Suprapubic skin (tissue), 4 donors: ENCODE measurements at regions not wholly inside any gene's neighbourhood (a gene's known extent, or its start where the extent isn't known, plus 50 kb on each side); places are given as distances from the start of the nearest gene placed in this dataset.
"Not testable (repeated sequence)": the region's sequence is repeated elsewhere in the genome, so short reads cannot be mapped to it uniquely, and the experiment has no call there.

Experiments used
- DNase-seq, 2 donors: peaks; one replicate each; pipeline ENCODE4 v3.0.0-alpha.2; 2019; ENCODE audit warnings: low spot score in 2 of 2
- H3K27ac ChIP-seq: fragments of 200-600 bp; sonication (generic); one replicate; pipeline ENCODE4 v1.5.1; 2019
- H3K27me3 ChIP-seq: fragments of 200-600 bp; sonication (generic); one replicate; pipeline ENCODE4 v1.5.1; 2019
- H3K36me3 ChIP-seq: fragments of 200-600 bp; sonication (generic); one replicate; pipeline ENCODE4 v1.5.1; 2019
- H3K4me1 ChIP-seq: fragments of 200-600 bp; sonication (generic); one replicate; pipeline ENCODE4 v1.5.1; 2019
- H3K4me3 ChIP-seq: fragments of 200-600 bp; sonication (generic); one replicate; pipeline ENCODE4 v1.5.1; 2019; ENCODE audit warnings: mild to moderate bottlenecking
- H3K9me3 ChIP-seq: fragments of 200-600 bp; sonication (generic); one replicate; pipeline ENCODE4 v1.5.1; 2019
- EP300 ChIP-seq: sonication (generic); formaldehyde crosslinking; IDR thresholded peaks from one replicate; pipeline ENCODE4 v1.6.1; 2017; ENCODE audit warnings: antibody characterized with exemption
- POLR2A ChIP-seq, 2 donors: fragments of 450-650 bp; IDR thresholded peaks; one replicate each; pipeline ENCODE4 v1.6.1; 2017; ENCODE audit warnings: antibody characterized with exemption in 2 of 2, mild to moderate bottlenecking in 2 of 2, moderate library complexity in 2 of 2
- POLR2AphosphoS5 ChIP-seq, 3 donors: sonication (generic); formaldehyde crosslinking; IDR thresholded peaks; one replicate each; pipeline ENCODE4 v1.6.1; 2017; ENCODE audit warnings: antibody characterized with exemption in 3 of 3
- WGBS: methylation state at CpG from one replicate; pipeline ENCODE4 v1.1.5; 2018; 5-methylcytosine and 5-hydroxymethylcytosine counted together
- TF ChIP-seq, protein P1 (sequence below), 2 donors: fragments of 200-600 bp in 1 of 2; fragments of 450-650 bp in 1 of 2; sonication (generic) in 1 of 2; IDR thresholded peaks; one replicate each; pipeline ENCODE4 v1.5.1; 2016 to 2019; ENCODE audit warnings: antibody characterized with exemption in 2 of 2, mild to moderate bottlenecking in 1 of 2, moderate library complexity in 1 of 2

DNA sequence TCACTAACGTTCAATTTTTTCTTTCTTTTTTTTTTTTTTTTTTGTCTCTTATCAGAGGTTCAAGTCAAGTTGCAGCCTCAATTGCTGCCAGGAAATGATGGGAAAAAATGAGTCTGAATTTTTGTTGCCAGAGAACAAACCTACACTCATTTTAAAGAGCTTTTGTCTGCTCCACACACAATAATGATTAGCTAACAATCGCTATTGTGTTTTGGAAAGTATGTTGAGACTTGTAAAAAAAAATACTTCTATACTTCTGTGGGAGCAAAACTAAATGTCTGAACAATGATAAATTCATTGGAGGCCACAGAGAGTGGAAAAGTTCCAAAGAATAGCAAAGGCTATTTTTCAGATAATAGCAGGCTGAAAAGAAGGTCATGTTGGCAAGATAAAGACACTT, 176.3 kb upstream of the LMCD1 start:
- H3K4me1 ChIP-seq, result no peaks in the 10 kb centered on the region
- TF ChIP-seq EP300, result no peak
- TF ChIP-seq POLR2A (IDR thresholded peaks at IDR 0.05), result no peak
- TF ChIP-seq, protein P1, sequence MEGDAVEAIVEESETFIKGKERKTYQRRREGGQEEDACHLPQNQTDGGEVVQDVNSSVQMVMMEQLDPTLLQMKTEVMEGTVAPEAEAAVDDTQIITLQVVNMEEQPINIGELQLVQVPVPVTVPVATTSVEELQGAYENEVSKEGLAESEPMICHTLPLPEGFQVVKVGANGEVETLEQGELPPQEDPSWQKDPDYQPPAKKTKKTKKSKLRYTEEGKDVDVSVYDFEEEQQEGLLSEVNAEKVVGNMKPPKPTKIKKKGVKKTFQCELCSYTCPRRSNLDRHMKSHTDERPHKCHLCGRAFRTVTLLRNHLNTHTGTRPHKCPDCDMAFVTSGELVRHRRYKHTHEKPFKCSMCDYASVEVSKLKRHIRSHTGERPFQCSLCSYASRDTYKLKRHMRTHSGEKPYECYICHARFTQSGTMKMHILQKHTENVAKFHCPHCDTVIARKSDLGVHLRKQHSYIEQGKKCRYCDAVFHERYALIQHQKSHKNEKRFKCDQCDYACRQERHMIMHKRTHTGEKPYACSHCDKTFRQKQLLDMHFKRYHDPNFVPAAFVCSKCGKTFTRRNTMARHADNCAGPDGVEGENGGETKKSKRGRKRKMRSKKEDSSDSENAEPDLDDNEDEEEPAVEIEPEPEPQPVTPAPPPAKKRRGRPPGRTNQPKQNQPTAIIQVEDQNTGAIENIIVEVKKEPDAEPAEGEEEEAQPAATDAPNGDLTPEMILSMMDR (IDR thresholded peaks at IDR 0.05), result no peak
- no peak for TF ChIP-seq POLR2AphosphoS5 (IDR thresholded peaks at IDR 0.05)
- H3K4me3 ChIP-seq, result no peak overlapping the region
- no peaks in the 10 kb centered on the region for H3K27me3 ChIP-seq
- H3K36me3 ChIP-seq, result no peaks in the 10 kb centered on the region
- 61% methylated on average over 2 of the region's 2 CpGs for WGBS
- DNase-seq, result no peak
- H3K27ac ChIP-seq, result no peak overlapping the region
- no peaks in the 10 kb centered on the region for H3K9me3 ChIP-seq

DNA sequence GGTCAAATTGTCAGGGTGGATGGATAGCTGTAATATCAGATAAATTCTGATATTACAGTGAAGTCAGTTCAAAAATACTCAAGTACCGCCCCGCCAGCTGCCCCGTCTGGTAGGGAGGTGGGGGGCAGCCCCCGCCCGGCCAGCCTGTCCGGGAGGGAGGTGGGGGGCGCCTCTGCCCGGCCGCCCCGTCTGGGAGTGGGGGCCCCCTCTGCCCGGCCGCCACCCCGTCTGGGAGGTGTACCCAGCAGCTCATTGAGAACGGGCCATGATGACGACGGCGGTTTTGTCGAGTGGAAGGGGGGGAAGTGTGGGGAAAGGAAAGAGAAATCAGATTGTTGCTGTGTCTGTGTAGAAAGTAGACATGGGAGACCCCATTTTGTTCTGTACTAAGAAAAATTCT, 175.8 kb upstream of the LMCD1 start:
- H3K27me3 ChIP-seq, result not testable (repeated sequence)

DNA sequence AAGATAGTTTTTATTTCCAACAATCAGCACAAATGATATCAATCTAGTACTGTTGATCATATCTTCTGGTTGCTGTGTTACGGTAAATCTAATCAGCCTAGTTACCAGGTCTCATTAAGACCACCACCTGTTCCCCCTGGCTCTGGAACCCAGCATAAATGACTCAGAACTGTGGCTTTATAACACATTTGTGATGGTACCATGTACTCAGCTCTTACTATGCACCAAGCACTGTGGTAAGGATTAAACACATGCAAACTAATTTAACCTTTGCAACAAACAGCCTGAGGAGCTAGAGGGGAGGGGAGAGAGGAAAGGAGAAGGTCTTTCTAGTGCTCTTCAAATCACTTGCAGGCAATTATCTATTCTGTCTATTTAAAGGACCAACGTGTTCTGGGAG, 173.9 kb upstream of the LMCD1 start:
- Histone ChIP-seq H3K4me3 (no peak overlapping the region), H3K27ac (no peak overlapping the region), H3K27me3 (no peaks in the 10 kb centered on the region), H3K36me3 (no peaks in the 10 kb centered on the region), H3K4me1 (no peaks in the 10 kb centered on the region), H3K9me3 (no peaks in the 10 kb centered on the region)
- DNase-seq, result no peak
- 57% methylated on average over 2 of the region's 2 CpGs for WGBS
- TF ChIP-seq EP300 (no peak), POLR2AphosphoS5 (IDR thresholded peaks at IDR 0.05) (no peak), POLR2A (IDR thresholded peaks at IDR 0.05) (no peak)
- TF ChIP-seq, protein P1 (IDR thresholded peaks at IDR 0.05), result no peak

More for the DNA sequence above, 175.8 kb upstream of the LMCD1 start:
- not testable (repeated sequence) for H3K9me3 ChIP-seq, H3K4me3 ChIP-seq, H3K27ac ChIP-seq, H3K36me3 ChIP-seq, DNase-seq, H3K4me1 ChIP-seq
- WGBS, result 87% methylated on average over 14 of the region's 18 CpGs

DNA sequence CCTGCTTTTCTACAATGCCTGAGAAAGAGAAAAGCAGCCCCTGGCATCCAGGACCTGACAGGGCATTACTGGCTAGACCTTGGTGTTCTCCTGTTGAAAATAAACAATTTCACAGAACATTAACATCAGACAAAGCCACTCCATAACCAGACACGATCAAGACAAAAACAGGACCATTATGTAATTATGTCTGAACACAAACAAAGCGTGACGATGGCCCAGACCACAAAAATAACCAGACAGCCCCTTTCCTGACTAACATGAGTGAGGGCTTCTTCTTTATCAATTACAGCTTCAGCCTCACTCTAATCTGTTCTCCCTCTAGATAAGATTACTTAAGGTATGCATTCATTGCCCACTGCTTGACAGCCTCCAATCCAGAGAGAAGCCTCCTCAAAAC, 172.7 kb upstream of the LMCD1 start:
- 76% methylated on average over 3 of the region's 3 CpGs for WGBS
- Histone ChIP-seq H3K27me3 (no peaks in the 10 kb centered on the region), H3K4me1 (no peaks in the 10 kb centered on the region)

DNA sequence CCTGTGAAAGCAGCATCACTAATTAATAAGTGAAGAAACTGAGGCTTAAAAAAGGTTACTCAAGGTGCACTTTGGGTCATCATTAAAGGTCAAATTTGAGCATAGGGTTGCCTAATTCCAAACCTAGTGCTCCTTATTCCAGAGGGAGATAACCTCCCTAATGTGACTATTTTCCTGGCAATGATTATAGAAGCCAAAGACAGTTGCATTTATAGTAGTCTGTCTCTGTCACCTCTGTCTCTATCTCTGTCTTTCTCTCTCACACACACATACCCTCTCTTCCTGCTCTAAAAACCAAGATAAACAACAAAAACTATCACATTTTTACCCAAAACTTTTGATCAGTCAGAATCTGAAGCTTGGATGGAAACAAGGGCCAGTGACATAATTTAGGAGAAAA, 172.0 kb upstream of the LMCD1 start:
- no peaks in the 10 kb centered on the region for H3K36me3 ChIP-seq
- H3K4me3 ChIP-seq, result no peak overlapping the region
- H3K9me3 ChIP-seq, result no peaks in the 10 kb centered on the region
- TF ChIP-seq POLR2A (IDR thresholded peaks at IDR 0.05), result no peak
- TF ChIP-seq EP300, result no peak
- no peak overlapping the region for H3K27ac ChIP-seq
- no peaks in the 10 kb centered on the region for H3K4me1 ChIP-seq
- H3K27me3 ChIP-seq, result no peaks in the 10 kb centered on the region
- no peak for DNase-seq

More for the DNA sequence above, 172.7 kb upstream of the LMCD1 start:
- TF ChIP-seq POLR2AphosphoS5 (IDR thresholded peaks at IDR 0.05) (no peak), EP300 (no peak), POLR2A (IDR thresholded peaks at IDR 0.05) (no peak)
- TF ChIP-seq, protein P1 (IDR thresholded peaks at IDR 0.05), result no peak
- H3K36me3 ChIP-seq, result no peaks in the 10 kb centered on the region
- H3K4me3 ChIP-seq, result no peak overlapping the region
- DNase-seq, result no peak
- no peaks in the 10 kb centered on the region for H3K9me3 ChIP-seq
- no peak overlapping the region for H3K27ac ChIP-seq

DNA sequence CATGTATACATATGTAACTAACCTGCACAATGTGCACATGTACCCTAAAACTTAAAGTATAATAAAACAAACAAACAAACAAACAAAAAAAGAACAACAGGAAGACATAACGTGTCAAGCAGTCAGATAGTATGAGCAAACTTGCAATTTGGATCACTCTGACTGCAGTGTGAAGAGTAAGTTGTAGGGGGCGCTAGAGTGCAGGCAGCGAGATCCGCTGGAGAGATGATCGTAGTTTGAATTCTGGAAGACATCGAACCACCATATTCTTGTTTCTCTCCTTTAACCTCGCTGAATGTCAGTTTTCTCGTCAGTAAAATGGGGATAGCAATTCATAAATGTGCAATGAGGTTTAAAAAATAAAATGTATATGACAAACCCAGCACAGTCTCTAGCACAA, 165.2 kb upstream of the LMCD1 start:
- TF ChIP-seq, protein P1 (IDR thresholded peaks at IDR 0.05), result no peak
- TF ChIP-seq EP300, result no peak
- no peak for TF ChIP-seq POLR2AphosphoS5 (IDR thresholded peaks at IDR 0.05)
- no peak for TF ChIP-seq POLR2A (IDR thresholded peaks at IDR 0.05)
- no peaks in the 10 kb centered on the region for H3K36me3 ChIP-seq
- DNase-seq, result no peak
- no peak overlapping the region for H3K27ac ChIP-seq
- H3K9me3 ChIP-seq, result no peaks in the 10 kb centered on the region
- H3K4me1 ChIP-seq, result no peaks in the 10 kb centered on the region
- H3K4me3 ChIP-seq, result no peak overlapping the region
- no peaks in the 10 kb centered on the region for H3K27me3 ChIP-seq
- WGBS, result 88% methylated on average over 8 of the region's 8 CpGs
